OCI-M1 (cell line): ENCODE measurements at regions not wholly inside any gene's neighbourhood (a gene's known extent, or its start where the extent isn't known, plus 50 kb on each side); places are given as distances from the start of the nearest gene placed in this dataset.

Source experiments
- DNase-seq: peaks from one replicate; lab custom pipeline; 2025; lab: John Stamatoyannopoulos, UW

DNA sequence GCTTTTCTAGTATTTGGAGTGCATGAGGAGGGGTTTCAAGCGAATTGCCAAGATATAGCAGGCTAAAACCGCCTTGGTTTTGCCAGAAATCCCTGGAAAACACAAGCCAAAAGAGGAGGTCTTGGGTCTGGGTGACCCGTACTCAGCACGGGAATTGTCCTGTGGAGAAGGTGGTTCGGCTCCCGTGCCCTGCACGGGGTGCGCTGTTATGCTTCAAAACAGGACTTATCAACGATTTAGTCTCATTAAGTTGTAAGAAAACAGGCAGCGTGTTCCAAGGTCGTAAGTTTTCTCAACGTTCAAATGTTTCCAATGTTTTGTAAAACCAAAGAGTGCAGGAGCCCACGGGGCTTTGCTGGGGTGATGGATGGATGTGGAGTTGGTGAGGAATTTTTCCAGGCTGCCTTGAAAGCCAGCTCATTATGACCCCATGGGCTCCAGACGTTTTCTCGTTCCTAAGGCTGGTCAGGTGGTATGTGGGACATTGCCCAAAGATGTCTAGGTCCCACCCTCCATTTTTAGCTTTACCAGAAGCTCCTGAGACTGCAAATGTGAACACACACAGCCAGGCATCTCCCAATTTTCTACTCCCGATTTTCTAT, 75.4 kb upstream of the CLDN14 start:
- no peak for DNase-seq

DNA sequence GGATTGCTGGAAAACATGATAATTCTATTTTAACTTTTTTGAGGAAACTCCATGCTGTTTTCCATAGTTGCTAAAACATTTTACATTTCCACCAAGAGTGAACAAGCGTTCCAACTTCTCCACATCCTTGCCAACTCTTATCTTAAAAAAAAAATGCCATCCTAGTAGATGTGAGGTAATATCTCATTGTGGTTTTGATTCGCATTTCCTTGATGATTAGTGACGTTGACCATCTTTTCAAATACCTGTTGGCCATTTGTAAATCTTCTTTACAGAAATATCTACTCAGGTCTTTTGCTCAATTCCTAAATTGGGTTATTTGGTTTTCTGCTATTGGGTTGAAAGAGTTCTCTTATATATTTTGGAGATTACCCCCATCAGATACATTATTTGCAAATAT, 77.4 kb upstream of the CLDN14 start:
- no peak for DNase-seq

GRCh38 chr21:36560933-36561575, 81.1 kb upstream of the CLDN14 start:
- DNase-seq: no peak

DNA sequence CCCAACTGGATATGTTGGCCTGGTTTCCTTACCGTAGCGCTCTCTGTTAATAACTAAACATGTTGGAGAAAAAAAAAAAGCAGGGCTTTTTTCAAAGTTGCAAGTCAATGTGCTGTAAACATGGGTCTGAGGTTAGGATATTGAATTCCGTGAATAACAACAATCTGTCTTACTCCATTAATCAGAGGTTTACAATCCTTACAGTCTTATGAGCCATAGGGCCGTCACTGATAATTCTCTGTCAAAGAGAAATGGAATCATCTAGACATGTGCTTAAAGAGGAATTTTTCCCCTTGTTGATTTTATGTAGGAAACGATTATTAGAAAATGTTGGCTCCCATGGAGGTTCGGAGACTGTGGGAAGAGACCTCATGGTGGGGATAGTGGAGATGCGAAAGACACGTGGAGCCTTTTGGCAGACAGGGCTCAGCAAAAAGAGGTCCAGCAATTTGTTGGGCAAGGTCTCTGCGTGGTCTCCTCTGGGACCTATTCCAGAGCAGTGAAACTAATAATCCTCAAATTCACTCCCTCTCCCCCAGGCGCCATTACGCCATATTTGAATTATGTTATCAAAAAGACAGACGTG, 83.5 kb upstream of the CLDN14 start:
- no peak for DNase-seq

DNA sequence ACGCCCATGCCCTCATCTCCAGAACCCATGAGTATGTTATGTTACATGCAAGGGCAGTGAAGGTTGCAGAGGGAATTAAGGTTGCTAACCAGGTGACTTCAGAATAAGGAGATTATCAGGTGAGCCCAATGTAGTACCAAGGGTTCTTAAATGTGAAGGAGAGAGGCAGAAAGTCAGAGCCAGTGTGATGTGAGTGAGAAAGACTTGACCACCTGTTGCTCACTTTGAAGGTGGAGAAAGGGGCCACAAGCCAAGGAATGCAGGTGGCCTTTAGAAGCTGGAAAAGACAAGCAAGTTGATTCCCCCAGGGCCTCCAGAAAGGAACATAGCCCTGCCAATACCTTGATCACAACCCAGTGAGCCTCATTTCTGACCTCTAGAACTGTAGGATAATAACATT, 84.7 kb upstream of the CLDN14 start:
- DNase-seq: no peak

DNA sequence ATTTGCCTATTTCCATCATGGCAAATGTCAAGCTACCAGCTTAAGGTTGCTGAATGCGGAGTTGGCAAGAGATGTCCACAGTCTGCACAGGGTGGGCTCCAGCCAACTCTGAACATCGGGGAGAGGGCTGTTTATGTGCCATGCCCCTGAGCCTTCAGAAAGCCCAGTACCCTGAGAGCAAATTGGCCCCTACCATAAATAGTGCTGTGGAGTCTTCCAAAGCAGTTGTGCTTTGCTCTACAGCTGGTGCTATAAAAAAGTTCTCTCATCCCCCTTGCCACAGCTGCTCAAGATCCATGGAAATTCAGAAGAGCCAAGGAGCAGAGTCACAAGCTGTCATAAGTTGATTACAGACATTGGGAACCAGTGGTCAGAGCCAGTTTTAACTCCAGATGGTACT, 85.6 kb upstream of the CLDN14 start:
- DNase-seq: no peak

DNA sequence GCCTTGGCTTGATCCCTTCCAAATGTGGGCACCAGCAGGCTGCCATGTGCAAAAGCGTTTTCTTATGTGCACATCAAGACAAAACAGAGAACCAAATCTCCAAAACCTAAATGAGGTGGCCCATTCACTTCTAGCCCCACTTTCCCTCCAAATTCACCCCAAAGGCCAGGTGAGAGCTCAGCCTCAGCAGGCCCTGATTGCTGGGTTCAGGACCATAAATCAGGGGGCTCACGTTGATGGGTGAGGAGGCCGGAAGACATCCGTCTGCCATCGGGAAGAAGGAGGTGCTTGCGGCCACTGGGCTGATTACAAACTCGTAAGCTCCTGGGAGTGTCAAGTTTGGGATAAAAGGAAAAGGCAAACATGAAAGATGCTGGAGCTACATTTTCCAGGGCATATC, 86.7 kb upstream of the CLDN14 start:
- no peak for DNase-seq

DNA sequence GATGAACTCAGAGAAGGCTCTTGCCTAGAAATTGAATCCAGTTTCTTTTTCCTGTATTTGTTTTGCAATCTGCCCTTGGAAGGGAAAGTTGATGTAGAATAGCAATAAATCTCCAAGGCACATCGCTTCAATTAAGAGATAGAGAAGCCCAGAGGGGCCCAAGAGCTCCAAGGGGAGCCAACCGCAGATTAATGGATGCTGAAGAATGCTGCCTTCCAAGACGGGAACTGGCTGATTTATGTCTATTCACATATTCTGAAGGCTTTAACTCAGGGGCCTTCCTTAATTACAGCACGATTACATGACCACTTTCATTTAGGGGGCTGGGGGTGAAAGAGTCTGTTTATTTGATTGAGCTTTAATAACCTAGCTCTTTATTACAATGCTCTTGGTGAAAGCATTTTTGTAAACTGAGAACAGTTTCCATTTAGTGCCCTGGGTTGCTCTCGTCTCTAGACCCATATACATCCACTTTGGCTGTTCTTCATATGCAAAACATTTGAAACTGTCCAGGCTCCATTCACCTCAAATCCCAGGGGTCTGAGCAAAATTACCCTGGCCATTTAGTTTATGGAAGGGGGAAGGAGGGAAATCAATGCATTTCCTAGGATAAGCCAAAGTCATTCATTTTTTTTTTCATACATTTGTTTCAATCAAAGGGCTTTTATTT, 87.4 kb upstream of the CLDN14 start:
- no peak for DNase-seq

- DNase-seq: no peak
These were observed 89.6 kb upstream of the CLDN14 start for GRCh38 chr21:36569511-36569910.

DNA sequence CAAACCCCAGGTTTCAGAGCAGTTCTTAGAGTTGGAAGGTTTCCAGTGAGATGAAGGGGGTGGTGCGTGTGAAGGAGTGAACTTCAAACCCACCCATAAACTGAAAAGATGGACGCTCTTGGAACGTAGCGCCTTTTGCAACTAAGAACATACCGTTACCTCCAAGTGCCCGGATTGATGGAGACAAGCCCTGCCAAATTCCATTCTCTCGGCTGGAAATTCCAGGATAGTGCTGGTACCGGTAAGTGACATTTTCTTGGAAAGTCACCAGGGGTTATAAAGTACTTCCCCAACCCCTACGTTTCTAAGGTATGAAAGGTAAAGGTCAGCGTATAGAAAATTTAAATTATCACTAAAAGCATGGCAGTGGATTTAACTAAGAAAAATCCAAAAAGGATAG, 91.6 kb upstream of the CLDN14 start:
- no peak for DNase-seq

DNA sequence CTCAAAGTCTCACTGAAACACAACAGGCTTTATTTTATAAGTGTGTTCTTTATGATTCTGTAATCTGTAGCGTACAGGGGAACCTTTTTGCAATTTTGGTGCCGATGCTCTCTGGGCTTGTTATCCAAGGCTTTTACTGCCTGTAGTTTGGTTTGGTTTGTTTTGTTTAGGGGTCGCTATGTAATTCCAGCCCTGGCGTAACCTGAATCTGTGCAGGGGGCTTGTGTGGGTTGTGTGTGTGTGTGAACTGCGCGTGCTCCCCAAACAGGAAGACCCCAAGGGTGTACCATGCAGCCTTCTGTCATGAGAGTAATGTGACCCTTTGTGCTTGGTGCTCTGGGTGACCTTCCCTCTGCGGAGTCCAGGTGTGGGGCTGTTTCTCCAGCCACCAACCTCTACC, 92.1 kb upstream of the CLDN14 start:
- no peak for DNase-seq

GRCh38 chr21:36575306-36575705, 95.4 kb upstream of the CLDN14 start:
- DNase-seq: peak; percentile 96

DNA sequence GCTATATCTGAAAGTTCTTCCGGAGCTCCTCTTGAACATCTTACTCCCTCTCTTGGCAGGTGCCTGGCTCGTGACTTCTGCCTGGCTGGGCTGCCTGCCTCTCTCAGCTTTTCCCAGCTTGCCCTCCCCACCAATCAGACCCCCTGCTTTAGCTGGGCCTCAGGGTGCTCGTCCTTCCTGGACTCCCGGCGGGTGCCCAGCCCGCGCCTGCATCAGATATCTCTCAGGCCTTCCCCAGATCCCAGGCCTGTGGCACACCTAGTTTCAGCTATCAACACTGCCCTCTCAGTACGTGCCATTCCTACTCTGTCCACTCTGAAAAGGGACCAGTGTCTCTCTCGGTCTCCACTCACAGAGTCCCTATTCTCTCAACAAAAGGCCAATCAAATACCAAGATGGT, 96.5 kb upstream of the CLDN14 start:
- DNase-seq: no peak

DNA sequence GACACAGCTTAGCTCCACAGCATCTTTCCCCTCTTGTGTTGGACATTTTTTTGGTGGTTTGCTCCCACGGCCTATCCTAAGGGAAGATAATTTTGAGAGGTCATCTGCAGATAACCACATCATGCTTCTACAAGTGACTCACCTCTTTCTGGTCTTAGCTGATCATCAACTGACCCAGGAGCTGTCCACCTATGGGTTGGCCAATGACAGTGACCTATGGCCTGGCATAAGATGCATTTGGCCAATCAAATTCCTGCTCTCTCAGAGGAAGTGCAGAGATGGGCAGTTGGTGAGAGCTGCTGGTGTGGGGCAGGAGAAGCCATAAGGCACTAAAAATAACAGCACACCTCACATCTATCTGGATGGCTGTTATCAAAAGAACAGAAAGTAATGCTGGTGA, 100.0 kb upstream of the CLDN14 start:
- peak; percentile 25 for DNase-seq

GRCh38 chr21:36582271-36582670, 102.3 kb upstream of the CLDN14 start:
- no peak for DNase-seq

- DNase-seq: no peak
These were observed 103.7 kb upstream of the CLDN14 start for GRCh38 chr21:36583591-36583990.

DNA sequence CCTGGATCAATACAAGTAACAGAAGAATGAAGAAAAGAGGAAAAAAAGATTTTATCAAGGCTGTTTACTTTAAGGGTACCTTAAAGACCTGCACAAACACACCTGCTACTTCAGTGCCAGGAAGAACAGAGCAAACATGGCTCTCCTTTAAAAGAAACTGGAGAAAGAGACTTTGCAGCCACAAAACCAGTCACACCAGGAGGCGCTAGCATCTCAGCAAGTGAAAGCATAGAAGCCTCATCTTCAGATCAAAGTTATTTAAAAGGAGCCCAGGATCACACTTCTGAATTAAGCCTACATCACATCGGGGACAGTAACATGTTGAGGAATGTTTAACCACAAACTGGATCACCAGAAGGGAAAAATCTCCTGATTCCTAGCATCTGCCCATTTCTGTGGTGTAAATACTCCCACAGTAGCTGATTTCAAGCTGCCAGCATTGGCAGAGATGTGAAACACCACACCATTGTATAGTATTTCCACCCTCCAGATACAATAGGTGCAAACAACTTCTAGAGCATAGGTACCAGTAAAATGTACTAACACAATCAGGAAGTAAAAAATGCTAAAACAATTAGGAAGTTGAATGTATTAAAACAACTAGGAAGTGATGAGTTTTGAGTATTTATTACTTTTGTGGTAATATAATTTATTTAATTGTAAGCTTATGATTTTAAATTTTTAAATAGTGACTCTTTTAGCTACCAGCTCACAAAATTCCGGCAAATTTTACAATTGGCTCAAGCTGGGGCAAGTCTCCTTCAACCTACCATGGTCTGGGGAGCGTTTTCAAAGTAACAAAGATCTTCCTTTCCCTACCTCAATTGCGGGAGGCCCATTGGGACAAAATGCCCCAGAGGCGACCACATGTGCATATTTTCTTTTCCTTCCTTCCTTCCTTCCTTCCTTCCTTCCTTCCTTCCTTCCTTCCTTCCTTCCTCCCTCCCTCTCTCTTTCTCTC, 105.3 kb upstream of the CLDN14 start:
- peak; percentile 32 for DNase-seq

- no peak for DNase-seq
These were observed 107.5 kb upstream of the CLDN14 start for GRCh38 chr21:36587388-36587787.

DNA sequence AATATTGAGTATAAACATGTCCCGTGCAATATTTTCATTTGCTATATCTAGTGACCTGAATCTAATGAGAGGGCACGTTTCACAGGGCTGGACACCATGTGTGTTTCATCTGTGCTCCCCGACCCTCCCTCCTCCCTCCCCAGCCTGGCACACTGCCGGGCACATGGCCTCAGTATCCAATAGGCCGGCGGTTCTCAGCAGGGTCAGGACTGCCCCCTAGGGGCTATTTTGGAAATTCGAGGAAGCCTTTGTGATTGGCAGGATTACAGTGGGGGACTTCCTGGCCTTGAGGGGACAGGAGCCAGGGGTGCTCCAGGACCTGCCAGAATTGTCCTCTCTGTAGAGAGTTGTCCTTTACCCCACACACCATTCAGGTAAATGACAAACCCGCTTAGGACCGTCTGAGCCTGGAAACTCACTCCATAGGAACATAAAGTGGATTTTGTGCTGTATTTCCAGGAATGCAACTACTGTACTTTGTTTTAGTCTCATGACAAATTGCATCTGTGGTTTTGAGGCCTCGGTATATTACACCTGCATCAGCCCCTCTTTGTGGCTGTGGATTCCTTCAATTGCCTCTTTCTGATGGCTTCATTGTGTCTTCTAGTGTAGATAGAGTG, 109.5 kb upstream of the SIM2 start:
- DNase-seq: peak; percentile 84

GRCh38 chr21:36591326-36591970, 107.5 kb upstream of the SIM2 start:
- DNase-seq: no peak

GRCh38 chr21:36596174-36596573, 102.7 kb upstream of the SIM2 start:
- DNase-seq: no peak
